ENCODE measurements at regions not wholly inside any gene's neighbourhood (a gene's known extent, or its start where the extent isn't known, plus 50 kb on each side); places are given as distances from the start of the nearest gene placed in this dataset.
"Not testable (repeated sequence)": the region's sequence is repeated elsewhere in the genome, so short reads cannot be mapped to it uniquely, and the experiment has no call there.

DNA sequence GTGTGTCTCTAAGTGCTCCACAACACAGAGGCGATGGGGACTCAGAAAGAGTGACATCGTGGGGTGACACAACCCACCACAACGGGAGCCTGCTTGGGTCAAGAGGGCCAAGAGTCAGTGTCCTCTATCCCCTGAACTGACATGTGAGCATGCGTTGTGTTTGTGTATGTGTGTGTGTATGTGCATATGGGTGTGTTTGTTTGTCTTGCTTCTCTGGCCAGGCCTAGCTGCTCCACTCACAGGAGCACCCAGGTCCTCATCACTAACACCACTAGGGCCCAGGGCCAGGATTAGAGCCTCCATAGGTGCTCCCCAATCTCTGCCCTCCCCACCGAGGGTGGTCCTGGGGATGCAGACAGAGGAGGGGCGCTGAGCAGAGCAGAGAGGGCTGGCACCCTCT lies 115.0 kb upstream of the CTSV start:
- intact Hi-C loops (cut with DNase I; ENCODE audit: low total_unique reads), result no loop called here
- Histone ChIP-seq H3K27me3 (replicated peaks in 1 of 7) (no peaks in the 10 kb centered on the region), H3K9me3 (no peaks in the 10 kb centered on the region), H3K36me3 (no peaks in the 10 kb centered on the region), H3K4me3 (no peak overlapping the region), H3K27ac (no peak overlapping the region), H3K4me1 (no peaks in the 10 kb centered on the region)
- no peak for TF ChIP-seq CTCF (IDR thresholded peaks at IDR 0.05 in 8 of 11, conservative IDR thresholded peaks at IDR 0.05 in 3 of 11)
- WGBS, 5 donors, result 83 to 96% (median 88%) methylated on average over 5 to 6 of the region's 6 CpGs
- DNase-seq, result no peak

DNA sequence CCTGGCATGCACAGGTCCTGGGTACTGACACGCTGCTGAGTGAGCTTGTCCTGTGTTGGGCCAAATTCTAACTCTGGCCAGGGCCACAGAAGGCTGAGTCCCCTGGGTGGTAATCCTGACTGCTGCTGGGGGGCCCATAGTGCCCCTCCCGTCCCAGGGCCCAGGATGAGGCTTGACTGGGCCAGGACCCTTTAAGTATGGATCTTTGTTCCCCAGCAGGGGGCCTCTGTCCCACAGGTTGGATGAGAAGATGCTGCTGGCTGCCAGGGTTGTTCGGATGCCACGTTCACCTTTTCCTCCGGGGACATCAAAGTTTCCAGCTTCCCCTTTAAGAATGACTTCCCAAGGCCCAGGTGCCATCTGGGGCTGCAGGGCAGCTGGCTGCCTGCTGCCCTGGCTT lies 114.2 kb upstream of the CTSV start:
- WGBS, 5 donors, result 80 to 100% (median 88%) methylated on average over 4 to 5 of the region's 5 CpGs
- H3K36me3 ChIP-seq; H3K27ac ChIP-seq; H3K4me1 ChIP-seq; intact Hi-C loops (cut with DNase I; ENCODE audit: low total_unique reads); H3K27me3 ChIP-seq (replicated peaks in 1 of 7); DNase-seq; H3K4me3 ChIP-seq; H3K9me3 ChIP-seq: not testable (repeated sequence)

- H3K27ac ChIP-seq; DNase-seq; H3K4me1 ChIP-seq; H3K27me3 ChIP-seq (replicated peaks in 1 of 7); H3K4me3 ChIP-seq; H3K9me3 ChIP-seq; H3K36me3 ChIP-seq; intact Hi-C loops (cut with DNase I; ENCODE audit: low total_unique reads): not testable (repeated sequence)
- WGBS, 5 donors, result 92 to 98% (median 95%) methylated on average over 2 of the region's 2 CpGs
These were observed 111.5 kb upstream of the CTSV start for GRCh38 chr9:97150471-97150870.

DNA sequence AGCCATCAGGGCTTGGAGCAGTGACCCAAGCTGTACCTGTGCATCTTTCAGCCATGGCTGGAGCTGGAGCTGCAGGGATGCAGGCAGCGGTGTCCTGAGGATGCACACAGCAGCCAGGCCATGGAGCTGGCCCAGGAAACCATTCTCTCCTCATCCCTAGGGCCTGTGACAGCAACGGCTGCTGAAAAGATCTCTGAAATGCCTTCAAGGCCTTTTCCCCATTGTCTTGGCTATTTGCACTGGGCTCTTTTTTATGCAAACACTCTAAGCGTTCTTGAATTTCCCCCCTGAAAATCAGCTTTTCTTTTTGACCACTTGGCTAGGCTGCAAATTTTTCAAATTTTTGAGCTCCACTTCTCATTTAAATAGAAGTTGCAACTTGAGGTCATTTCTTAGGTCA lies 109.5 kb upstream of the CTSV start:
- 85 to 92% (median 86%) methylated on average over 3 of the region's 3 CpGs for WGBS, 5 donors
- H3K27me3 ChIP-seq (replicated peaks in 1 of 7); H3K9me3 ChIP-seq; intact Hi-C loops (cut with DNase I; ENCODE audit: low total_unique reads); H3K36me3 ChIP-seq; H3K27ac ChIP-seq; H3K4me1 ChIP-seq; DNase-seq; H3K4me3 ChIP-seq: not testable (repeated sequence)

GRCh38 chr9:97145680-97146079 lies 106.7 kb upstream of the CTSV start:
- H3K36me3 ChIP-seq; H3K9me3 ChIP-seq; DNase-seq; H3K27ac ChIP-seq; H3K4me1 ChIP-seq; H3K27me3 ChIP-seq (replicated peaks in 1 of 7); intact Hi-C loops (cut with DNase I; ENCODE audit: low total_unique reads); H3K4me3 ChIP-seq: not testable (repeated sequence)

DNA sequence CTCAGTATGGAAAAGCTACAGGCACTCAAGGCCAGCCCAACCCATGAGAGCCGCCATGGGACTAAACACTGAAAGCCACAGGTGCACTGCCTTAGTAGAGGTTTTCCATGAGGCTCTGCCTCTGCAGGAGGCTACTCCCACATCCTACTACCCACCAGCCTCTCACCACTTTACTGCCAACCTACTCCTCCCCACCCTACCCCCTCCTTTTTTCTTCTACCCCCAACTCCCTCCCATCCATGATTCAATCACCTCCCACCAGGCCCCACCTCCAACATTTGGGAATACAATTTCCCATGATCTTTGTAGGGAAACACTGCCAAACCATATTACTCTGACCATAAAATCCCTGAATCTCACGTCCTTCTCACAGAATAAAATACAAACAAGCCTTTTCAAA lies 101.6 kb upstream of the CTSV start:
- no peak overlapping the region for H3K4me3 ChIP-seq
- no peak for DNase-seq
- H3K36me3 ChIP-seq, result no peaks in the 10 kb centered on the region
- WGBS, 5 donors, result 43 to 65% (median 50%) methylated on average over 2 of the region's 2 CpGs
- intact Hi-C loops (cut with DNase I; ENCODE audit: low total_unique reads), result no loop called here
- H3K9me3 ChIP-seq, result no peaks in the 10 kb centered on the region
- TF ChIP-seq POLR2AphosphoS5 (IDR thresholded peaks at IDR 0.05) (no peak), POLR2A (IDR thresholded peaks at IDR 0.05) (no peak), CTCF (IDR thresholded peaks at IDR 0.05 in 8 of 11, conservative IDR thresholded peaks at IDR 0.05 in 3 of 11) (no peak)
- no peaks in the 10 kb centered on the region for H3K27me3 ChIP-seq (replicated peaks in 1 of 7)
- peaks cover 0 to 3% (median 0%) of the 10 kb centered on the region in 6 donors for H3K4me1 ChIP-seq
- no peak overlapping the region for H3K27ac ChIP-seq
